ENCODE measurements at regions not wholly inside any gene's neighbourhood (a gene's known extent, or its start where the extent isn't known, plus 50 kb on each side); places are given as distances from the start of the nearest gene placed in this dataset.
"Not testable (repeated sequence)": the region's sequence is repeated elsewhere in the genome, so short reads cannot be mapped to it uniquely, and the experiment has no call there.

DNA sequence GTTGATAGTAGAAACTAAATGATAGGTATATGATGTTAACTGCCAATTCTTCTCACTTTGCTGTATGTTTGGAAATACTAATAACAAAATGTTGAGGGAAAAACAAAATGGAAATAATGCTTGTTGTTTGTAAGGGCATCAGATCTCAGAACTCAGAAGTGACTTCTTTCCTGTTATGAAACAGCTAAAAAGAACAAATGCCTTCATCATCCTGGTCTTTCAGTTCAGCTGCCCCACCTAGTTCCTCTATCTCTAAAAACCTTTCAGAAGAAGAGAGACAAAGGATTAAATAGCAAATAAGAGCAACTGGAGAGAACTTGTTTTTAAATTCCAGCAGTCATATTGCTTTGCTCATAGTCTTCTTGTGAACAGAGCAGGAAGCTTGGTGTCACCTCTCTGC is 345.3 kb upstream of the NCAM1 start:
- no peak for DNase-seq (ENCODE audit: low read depth, low spot score)

DNA sequence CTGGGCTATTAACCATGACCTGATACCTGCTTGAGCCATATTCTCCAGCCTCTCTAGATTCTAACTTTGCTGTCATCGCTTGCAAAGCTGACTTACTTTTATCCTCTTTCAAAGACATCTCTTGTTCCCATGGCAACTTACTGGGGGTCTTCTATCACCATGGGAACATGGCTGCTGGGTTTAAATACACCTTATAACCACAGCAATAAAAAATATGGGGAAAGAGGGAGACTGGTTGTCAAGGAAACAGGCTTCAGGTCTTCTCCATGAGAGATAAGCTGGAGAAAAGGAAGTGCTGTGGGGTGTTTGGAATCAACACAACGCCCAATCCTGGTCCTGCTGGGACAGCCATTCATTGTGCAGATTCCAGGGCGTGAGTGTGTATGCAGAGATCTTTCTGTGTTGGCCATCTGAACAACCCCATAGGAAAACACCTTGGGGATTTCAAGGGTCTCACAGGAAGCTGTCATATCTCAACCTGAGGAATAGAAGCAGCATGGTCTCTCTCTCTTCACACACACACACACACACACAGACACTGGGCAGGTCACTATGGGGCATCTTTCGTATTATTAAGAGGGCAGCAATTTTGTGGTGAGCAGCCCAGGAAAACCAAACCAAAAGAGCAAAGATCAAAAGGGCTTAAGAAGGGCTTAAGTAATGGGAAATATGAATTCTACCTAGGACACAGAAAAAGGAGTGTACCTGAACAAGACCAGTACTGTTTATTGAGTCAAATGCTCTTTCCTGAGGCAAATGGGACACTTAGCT is 344.7 kb upstream of the NCAM1 start:
- DNase-seq (ENCODE audit: low read depth, low spot score): no peak

DNA sequence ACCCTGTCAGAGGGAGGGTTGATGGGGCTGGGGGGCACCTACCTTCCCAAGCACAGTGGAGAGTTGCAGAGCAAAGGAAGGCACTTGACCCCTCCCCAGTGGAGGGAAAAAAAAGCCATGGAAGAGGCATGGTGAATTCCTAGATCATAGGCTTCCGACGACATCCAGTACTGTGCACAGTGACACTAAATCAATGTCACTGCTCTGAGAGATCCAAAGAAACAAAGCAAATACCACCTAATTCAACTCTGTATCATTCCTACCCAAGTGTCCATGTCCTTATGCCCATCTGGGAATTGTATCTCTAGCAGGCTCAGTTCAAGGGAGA is 344.2 kb upstream of the NCAM1 start:
- no peak for DNase-seq (ENCODE audit: low read depth, low spot score)

DNA sequence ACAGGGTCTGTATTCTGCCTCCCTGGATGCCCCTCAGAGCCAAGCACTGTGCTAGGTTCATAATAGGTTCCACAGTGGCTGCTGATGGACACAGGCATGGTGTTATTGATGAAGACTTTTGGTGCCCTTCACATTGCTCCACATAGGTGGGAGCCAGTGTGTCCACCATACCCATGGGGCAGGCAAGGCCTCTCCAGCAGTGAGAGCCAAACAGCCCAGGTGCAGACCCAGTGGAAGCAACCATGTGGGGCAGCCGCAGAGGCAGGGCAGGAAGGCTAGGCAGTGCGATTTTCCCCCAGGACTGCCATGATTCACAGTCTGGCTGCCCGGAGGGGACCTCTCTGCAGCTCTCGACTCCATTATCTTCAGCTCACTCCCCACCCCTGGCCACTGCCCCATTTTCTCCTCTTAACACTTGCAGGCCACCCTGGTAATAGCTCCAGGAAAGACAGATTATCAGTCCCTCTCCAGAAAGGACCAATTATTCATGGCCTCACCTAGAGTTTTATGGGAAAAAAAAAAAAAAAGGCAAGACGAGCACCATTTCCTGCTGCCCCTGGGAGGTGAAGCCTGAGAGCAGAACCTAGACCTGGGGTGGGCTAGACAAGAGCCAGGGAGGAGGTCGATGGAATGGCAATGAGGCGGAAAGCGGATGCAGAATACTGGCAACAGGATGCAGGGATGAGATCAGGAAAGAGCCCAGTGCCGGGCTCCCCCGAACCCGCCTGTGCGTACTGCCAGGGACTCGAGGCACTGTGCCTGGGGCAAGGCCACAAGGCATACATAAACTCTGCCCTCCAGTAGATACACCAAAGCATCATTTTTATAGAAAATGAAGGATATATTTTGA is 343.0 kb upstream of the NCAM1 start:
- no peak for DNase-seq (ENCODE audit: low read depth, low spot score)

DNA sequence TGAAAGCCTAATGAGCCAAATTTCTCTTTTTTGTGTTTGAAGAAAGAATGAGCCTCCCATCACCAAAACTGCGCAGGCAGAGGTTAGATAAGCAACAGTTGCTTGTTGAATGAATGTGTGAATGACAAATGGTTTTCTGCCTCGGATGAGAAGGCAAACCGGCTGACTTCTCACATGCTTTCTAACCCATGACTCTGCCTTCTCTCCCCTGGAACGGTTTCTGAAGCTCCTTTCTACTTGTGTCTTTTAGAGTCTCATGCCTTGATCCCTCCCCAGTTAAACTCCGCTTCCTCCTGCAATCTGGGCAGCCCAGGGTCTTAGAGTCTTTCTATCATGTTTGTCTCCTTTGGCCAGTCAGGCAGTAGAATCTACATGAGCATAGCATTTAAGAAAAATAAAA is 342.1 kb upstream of the NCAM1 start:
- no peak for DNase-seq (ENCODE audit: low read depth, low spot score)

DNA sequence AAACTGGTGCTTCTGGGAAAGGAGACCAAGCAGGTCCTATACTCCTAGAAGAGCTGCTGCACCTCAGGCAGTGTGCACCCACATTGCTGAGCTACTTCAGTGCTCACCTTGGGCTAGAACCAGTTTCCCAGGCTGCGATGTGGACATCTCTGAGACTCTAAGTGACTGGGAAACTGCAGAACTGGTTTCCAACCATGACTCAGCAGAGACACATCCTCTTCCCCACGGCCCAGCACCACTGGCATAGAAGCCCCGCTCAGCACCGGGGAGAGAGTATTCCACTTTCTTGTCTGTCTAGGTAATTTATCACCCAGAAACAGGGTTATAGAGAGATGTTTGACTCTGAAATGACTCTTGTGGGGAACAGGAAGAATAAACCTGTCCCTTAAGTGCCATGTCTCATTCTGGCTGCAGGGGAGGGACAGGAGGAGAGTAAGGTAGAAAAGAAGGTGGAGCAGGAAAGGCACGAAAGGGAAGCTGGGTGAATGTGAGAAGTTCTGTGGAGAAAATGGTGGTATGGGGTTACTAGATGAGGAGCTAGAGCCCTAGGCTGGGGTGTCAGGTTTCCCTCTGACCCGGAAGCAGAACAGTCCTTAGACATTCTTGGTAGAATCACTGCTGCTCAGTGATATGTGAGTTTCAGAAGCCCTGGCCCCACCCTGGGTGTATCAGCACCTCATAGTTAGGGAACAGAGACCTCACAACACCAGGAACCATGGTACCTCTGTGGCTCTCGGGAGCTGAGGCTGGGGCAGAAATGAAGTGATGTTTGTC is 340.4 kb upstream of the NCAM1 start:
- no peak for DNase-seq (ENCODE audit: low read depth, low spot score)

DNA sequence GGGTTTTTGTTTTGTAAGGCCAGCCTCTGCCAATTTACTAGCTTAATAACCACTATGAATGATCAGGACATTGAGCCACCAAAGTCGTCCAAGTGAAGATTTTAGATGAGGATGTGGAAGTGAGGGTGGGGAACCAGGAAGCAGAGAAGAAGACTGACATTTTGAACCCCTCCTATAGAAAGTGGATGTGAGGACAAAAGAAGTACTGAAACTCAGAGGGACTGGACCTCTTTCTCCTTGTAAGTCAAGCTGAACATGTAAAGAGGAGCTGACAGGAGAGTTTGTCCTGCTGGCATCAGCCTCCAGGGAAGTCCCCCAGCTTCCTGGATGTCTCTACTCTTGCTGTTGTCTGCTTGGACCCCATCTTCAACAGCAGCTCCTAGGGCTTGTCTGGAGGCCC is 338.2 kb upstream of the NCAM1 start:
- DNase-seq (ENCODE audit: low read depth, low spot score): no peak

DNA sequence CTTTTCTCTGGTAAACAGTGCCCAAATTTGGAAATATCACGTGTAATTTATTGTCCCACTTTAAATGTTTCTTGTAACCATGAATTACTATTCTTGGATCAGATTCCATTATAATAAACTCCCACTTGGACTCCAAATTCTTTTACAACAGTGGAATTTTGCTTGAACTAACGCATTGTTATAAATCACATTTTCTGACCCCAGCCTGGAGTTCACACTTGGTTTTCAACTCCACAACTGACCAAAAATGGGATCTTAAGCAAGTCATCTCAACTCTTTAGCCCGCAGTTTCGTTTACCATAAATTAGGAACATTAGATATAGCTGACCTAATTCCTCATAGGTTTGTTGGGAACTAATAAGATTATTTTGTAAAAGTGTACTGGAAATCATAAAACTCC is 336.8 kb upstream of the NCAM1 start:
- no peak for DNase-seq (ENCODE audit: low read depth, low spot score)

DNA sequence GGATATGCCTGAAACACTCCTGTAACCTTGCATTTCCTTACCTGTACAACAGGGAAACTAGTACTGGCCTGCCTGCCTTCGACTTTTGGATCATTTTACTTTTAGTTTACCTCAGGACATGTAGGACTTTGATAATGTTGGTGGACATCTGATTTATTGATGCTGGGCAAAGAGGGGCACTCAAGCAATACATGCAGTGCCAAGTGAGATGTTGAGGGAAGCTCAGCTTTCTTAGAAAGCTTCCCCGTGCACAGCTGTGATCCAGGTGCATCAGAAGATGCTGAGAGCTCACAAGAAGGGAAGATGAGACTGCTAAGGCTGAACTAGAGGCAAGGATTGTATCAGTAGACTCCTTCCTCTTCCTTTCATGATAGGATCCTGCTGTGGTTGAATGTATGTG is 336.2 kb upstream of the NCAM1 start:
- DNase-seq (ENCODE audit: low read depth, low spot score): not testable (repeated sequence)

DNA sequence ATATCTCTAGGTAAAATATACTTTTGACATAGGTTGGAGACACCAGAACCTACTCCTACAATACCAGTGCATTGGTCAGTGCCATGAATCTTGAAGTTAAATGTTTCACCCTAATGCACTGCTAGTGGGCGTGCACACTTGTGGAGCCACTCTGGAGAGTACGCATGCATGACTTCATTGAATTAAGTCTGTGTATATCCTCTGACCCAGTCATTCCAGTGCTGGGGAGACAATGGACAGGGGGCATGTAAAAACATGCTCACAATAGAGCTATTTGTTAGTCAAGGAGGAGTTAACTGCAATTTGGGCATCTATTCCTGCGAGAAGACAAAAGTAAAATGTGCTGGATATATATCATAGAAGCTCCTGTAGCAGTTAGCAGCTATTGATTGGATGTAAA is 335.4 kb upstream of the NCAM1 start:
- no peak for DNase-seq (ENCODE audit: low read depth, low spot score)

DNA sequence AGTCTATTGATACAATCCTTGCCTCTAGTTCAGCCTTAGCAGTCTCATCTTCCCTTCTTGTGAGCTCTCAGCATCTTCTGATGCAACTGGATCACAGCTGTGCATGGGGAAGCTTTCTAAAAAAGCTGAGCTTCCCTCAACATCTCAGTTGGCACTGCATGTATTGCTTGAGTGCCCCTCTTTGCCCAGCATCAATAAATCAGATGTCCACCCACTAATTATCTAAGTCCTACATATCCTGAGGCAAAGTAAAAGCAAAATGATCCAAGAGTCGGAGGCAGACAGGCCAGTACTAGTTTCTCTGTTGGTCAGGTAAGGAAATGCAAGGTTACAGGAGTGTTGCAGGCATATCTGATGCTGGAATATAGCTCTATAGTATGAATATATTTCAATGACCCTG is 334.5 kb upstream of the NCAM1 start:
- no peak for DNase-seq (ENCODE audit: low read depth, low spot score)

DNA sequence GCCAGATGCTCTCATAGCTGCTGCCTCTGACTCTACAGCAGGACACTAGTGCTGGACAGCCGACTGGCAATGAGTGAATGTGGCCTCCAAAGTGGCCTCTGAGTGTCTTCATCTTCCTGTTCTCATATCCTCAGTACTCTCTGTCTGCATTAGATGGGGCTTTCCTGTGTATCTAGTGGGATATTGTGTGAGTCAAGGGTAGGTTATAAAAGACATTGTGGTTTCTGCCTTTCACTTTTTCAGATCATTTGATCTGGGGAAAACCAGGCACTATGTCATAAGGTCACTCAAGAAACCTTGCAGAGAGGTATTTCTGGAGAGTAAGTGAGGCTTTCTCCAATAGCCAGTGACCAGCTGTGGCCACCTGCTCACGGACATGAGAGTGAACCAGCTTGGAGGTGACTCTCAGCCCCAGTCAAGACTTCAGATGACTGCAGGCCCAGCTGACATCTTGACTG is 333.6 kb upstream of the NCAM1 start:
- no peak for DNase-seq (ENCODE audit: low read depth, low spot score)

DNA sequence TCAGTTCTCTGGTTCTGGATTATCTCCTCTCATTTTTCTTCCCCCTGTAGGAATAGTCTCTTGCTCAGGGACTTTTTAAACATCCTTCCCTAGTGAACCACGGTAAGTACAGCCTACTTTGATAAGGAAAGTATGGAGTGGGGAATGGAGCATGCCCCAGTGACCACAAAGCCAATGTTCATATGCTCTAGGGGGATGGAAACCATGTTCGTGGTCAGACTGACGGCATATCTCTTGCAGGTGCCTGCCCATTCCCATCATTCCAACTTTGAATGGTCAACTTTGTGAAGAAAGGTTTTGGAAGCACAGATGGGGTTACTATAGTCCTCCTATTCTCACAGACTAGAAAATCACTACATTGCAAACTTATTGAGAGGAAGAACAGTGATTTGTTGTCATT is 332.5 kb upstream of the NCAM1 start:
- no peak for DNase-seq (ENCODE audit: low read depth, low spot score)

DNA sequence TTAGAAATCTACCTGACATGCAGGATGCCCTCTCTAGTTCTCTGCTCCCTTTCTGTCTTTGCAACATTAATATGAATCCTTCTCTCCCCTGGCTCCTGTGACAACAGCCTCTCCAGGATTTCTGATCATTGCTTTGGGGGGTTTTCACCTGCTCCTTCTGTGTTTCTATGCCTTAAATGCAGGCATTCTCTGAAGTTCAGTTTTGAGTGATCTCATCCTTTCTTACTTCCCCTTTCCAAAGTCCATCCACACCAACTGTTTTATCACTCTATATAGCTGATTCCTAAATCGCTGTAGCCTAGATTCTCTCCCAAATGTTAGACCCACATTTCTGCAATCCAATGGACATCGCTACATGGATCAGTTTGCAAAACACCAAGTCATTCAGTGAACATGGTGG is 330.7 kb upstream of the NCAM1 start:
- no peak for DNase-seq (ENCODE audit: low read depth, low spot score)

DNA sequence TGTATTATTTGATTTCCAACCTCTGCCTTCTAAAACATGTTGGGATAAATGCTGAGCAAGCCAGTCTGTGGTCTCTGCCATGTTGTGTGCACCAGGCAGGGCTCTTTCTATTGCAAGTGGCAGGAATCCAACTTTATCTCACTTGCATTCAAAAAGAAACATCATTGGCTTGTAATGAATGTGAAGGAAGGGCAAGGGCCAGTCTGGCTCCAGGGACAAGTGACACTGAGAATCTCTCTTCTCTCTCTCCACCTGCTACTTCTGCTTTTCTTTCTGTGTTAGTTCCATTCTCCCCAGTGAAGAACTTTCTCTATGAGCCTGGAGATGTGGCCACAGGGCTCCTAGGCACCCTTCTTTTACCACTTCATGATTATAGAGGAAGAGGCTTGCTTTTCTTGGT is 329.9 kb upstream of the NCAM1 start:
- DNase-seq (ENCODE audit: low read depth, low spot score): no peak

DNA sequence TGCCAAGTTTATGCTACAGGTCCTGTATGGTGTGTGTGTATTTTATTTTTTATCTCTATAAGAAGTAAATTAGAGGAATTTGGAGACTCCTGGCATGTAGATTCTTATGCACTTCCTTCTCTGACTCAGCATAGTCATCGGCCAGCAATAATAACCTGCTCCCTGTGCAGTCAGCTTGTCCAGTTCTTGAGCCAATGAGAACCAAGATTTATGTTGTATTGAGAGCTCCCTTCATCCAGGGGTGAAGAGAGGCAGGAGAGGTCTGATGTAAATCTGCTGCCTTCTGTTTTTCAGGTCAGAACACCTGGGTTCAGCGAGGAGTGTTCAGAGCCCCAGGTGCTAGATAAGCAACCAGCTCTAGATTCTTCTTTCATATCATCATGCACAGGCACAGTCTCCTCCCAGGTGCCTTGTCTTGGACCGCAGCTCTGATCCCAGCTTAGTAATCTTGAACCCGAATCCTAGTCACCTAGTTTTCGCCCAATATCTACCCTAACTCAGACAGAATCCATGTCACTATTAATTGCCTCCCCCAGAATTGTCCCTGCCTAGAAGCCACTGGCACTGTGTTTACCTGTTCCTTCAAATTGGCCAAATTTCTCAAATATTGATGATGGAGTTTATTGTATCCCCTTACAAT is 328.2 kb upstream of the NCAM1 start:
- no peak for DNase-seq (ENCODE audit: low read depth, low spot score)

DNA sequence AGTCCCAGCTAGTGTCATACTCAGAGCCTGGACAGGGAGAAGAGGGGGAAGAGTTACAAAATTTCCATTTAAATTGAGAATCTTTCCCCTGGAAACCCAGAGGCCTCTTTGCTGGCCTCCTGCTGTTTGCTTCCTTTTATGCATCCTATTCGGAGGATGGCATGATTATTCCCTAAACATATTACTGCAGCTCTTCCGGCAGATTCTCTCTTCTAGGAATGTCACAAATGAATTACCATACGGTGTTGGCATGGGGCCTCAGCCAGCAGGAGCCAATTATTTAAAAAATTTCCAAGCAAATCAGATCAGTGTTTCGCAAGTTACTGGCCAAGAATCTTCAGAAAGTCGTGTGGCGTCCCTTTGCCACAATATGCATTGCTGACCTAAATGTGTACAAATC is 326.7 kb upstream of the NCAM1 start:
- DNase-seq (ENCODE audit: low read depth, low spot score): no peak

DNA sequence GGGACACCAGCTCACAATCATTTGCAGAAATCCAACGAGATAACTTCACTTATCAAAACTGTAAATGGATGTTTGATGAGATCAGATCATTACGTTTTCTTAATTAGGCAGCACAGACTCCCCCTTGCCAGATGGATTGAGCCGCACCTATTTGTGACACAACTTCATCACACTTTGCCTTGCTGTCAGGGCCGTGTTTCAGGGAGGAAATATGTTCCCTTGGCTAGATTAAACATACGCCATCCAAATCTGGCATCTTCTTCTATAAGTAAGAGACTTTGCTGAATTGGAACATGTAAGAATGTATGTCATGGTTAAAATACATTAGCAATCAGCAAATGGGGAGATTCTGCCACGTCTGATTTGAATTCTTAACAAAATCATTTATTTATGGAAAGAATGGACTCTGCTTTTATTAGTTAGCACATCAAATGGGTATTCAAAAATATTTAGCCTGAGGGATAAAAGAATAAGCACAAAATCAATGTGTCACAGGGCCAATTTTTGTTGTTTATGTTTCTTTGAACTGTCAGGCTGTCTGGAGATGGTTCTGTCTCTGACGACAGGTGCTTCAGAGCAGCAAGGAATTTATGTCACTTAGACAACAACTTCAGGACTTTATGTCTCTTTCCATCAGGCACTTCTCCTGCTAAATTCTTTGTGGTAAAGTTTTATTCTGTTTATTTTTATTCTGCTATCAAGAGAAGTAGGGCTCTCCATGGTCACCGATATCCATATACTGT is 326.1 kb upstream of the NCAM1 start:
- DNase-seq (ENCODE audit: low read depth, low spot score): no peak

DNA sequence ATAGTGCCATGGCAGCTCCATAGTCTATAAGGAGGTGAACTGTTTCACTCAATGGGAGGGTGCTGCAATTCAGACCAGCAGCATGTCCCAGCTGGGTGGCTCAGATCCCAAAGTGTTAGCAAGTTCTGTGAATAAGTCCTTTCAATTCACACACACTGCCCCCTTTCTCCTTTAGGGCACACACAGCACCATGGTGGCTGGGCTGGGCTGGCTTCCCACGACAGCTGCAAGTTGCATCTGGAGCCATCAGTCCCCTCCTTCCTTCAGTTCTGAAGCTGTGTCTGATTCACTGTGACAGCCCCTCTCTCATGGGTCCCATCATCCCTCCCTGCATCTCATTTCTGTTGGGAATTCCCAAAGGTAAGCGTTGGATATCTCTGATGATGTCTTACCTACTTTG is 324.1 kb upstream of the NCAM1 start:
- DNase-seq (ENCODE audit: low read depth, low spot score): no peak

DNA sequence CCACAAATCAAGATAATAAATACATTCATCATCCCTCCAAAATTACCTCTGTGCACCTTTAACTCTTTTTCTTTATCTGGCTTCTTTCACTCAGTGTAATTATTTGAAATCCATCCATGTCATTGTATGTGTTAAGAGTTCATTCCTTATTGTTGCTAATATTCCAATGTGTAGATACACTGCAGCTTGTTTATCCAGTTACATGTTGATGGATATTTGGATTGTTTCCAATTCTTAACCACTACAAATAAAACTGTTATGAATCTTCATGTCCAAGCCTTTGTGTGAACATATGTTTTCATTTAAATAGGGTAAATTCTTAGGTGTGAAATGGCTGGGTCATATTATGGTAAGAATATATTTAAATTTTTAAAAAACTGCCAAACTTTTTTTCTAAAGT is 323.3 kb upstream of the NCAM1 start:
- no peak for DNase-seq (ENCODE audit: low read depth, low spot score)

DNA sequence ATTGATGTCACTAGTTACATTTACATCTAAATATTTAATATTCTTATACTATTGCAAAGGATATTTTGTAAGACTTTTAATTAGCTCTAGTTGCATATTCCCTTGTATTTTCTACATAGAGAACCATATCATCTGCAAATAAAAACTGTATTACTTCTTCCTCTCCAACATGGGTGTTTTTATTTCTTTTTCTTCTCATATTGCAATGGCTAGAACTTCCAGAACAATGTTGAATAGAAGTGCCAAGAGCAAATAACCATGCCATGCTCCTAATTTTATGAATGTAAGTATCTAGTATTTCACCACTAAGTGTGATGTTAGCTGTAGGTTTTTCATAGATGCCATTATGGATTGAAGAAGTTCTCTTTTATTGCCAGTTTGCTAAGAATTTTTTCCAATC is 321.8 kb upstream of the NCAM1 start:
- DNase-seq (ENCODE audit: low read depth, low spot score): no peak
